ENCODE measurements at regions not wholly inside any gene's neighbourhood (a gene's known extent, or its start where the extent isn't known, plus 50 kb on each side); places are given as distances from the start of the nearest gene placed in this dataset.
A peak's percentile ranks its signal among the peaks of the same experiment; 100 is the strongest.

- peaks cover 3% of the 10 kb centered on the region; the same call in 1 of the 3 replicates for H3K4me1 Mint-ChIP-seq
- Histone ChIP-seq H3K27ac (ENCODE audit: low read depth) (peak overlapping the region; percentile 30; the same call in 1 of the 2 replicates), H3K27me3 (ENCODE audit: insufficient read depth) (no peaks in the 10 kb centered on the region), H3K36me3 (ENCODE audit: insufficient read depth) (no peaks in the 10 kb centered on the region), H3K9me2 (ENCODE audit: insufficient read depth) (peaks cover 6% of the 10 kb centered on the region; the same call in 1 of the 2 replicates), H3F3A (replicated peaks; ENCODE audit: low read depth) (no peaks in the 10 kb centered on the region), H3K4me3 (no peak overlapping the region), H3K4me2 (no peak overlapping the region), H3K79me2 (replicated peaks; ENCODE audit: insufficient read depth) (peaks cover 15% of the 10 kb centered on the region; the same call in 1 of the 2 replicates), H4K20me1 (replicated peaks; ENCODE audit: insufficient read depth) (peaks cover 6% of the 10 kb centered on the region; the same call in 1 of the 2 replicates), H2AFZ (no peak overlapping the region), H3K4me1 (ENCODE audit: insufficient read depth) (no peaks in the 10 kb centered on the region)
- H3K4me3 Mint-ChIP-seq = no peak overlapping the region
- H3K36me3 Mint-ChIP-seq (ENCODE audit: low read depth) = no peaks in the 10 kb centered on the region; the same call in 2 of the 3 replicates
- no peak for DNase-seq (ENCODE audit: low spot score)
- no peak for ATAC-seq
- H3K27me3 Mint-ChIP-seq (ENCODE audit: insufficient read depth, low read depth, poor library complexity) = no peaks in the 10 kb centered on the region
- no peak for TF ChIP-seq CTCF (conservative IDR thresholded peaks at IDR 0.05; ENCODE audit: low read depth in 2 of 2)
- TF ChIP-seq EZH2 (IDR thresholded peaks at IDR 0.05; ENCODE audit: low read depth, unreplicated experiment) = no peak
- H3K9me3 Mint-ChIP-seq = no peaks in the 10 kb centered on the region
- no peak overlapping the region for H3K27ac Mint-ChIP-seq
Measured at GRCh38 chr15:81853150-81853748, 192.6 kb downstream of the MEX3B start.

GRCh38 chr15:81852411-81853149 is 193.2 kb downstream of the MEX3B start:
- Histone ChIP-seq H3K27ac (ENCODE audit: low read depth) (peak overlapping the region; percentile 30; the same call in 1 of the 2 replicates), H3K4me1 (ENCODE audit: insufficient read depth) (no peaks in the 10 kb centered on the region), H3K4me3 (no peak overlapping the region), H4K20me1 (replicated peaks; ENCODE audit: insufficient read depth) (peaks cover 6% of the 10 kb centered on the region; the same call in 1 of the 2 replicates), H3K36me3 (ENCODE audit: insufficient read depth) (no peaks in the 10 kb centered on the region), H3K79me2 (replicated peaks; ENCODE audit: insufficient read depth) (peaks cover 14% of the 10 kb centered on the region; the same call in 1 of the 2 replicates), H3K27me3 (ENCODE audit: insufficient read depth) (no peaks in the 10 kb centered on the region), H2AFZ (no peak overlapping the region), H3K4me2 (no peak overlapping the region), H3F3A (replicated peaks; ENCODE audit: low read depth) (no peaks in the 10 kb centered on the region), H3K9me2 (ENCODE audit: insufficient read depth) (peaks cover 5% of the 10 kb centered on the region; the same call in 1 of the 2 replicates)
- Mint-ChIP-seq H3K4me1 (peaks cover 3% of the 10 kb centered on the region; the same call in 1 of the 3 replicates), H3K36me3 (ENCODE audit: low read depth) (no peaks in the 10 kb centered on the region; the same call in 2 of the 3 replicates), H3K4me3 (no peak overlapping the region), H3K9me3 (no peaks in the 10 kb centered on the region), H3K27ac (no peak overlapping the region), H3K27me3 (ENCODE audit: insufficient read depth, low read depth, poor library complexity) (no peaks in the 10 kb centered on the region)
- DNase-seq (ENCODE audit: low spot score) (no peak), ATAC-seq (no peak)
- TF ChIP-seq CTCF (conservative IDR thresholded peaks at IDR 0.05; ENCODE audit: low read depth in 2 of 2) (no peak), EZH2 (IDR thresholded peaks at IDR 0.05; ENCODE audit: low read depth, unreplicated experiment) (no peak), NANOG (IDR thresholded peaks at IDR 0.05; ENCODE audit: borderline replicate concordance) (no peak), STAT1 (IDR thresholded peaks at IDR 0.05; ENCODE audit: unreplicated experiment) (no peak), ZNF114 (CRISPR knock-in tag; IDR thresholded peaks at IDR 0.05) (no peak)

Measured in GM23338 (cell line).